Mesenchymal stem cell (in vitro differentiated cells and primary cell): ENCODE measurements at regions not wholly inside any gene's neighbourhood (a gene's known extent, or its start where the extent isn't known, plus 50 kb on each side); places are given as distances from the start of the nearest gene placed in this dataset.

Experiments
- DNase-seq: peaks from one replicate; pipeline ENCODE4 v3.0.0-alpha.2; 2013
- H2AFZ ChIP-seq: one replicate; pipeline ENCODE4 v1.6.1; 2013; ENCODE audit warnings: low read depth, mild to moderate bottlenecking, control low read depth, inconsistent platforms, low read length, moderate library complexity
- H2AK5ac ChIP-seq: 2 replicates; pipeline ENCODE4 v1.6.1; 2013; ENCODE audit warnings: low read length, moderate library complexity, mild to moderate bottlenecking, inconsistent platforms; ENCODE audit not compliant: severe bottlenecking
- H2BK120ac ChIP-seq: one replicate; pipeline ENCODE4 v1.6.1; 2013; ENCODE audit warnings: low read depth, mild to moderate bottlenecking, inconsistent platforms, low read length, moderate library complexity
- H2BK12ac ChIP-seq, 2 experiments: one replicate each; pipeline ENCODE4 v1.6.1; 2013; ENCODE audit warnings: inconsistent platforms in 2 of 2, low read length in 2 of 2, mild to moderate bottlenecking in 2 of 2, moderate library complexity in 2 of 2, control low read depth in 1 of 2
- H2BK15ac ChIP-seq: one replicate; pipeline ENCODE4 v1.6.1; 2013; ENCODE audit warnings: mild to moderate bottlenecking, low read depth, inconsistent platforms; ENCODE audit not compliant: poor library complexity, severe bottlenecking
- H2BK5ac ChIP-seq: 2 replicates; pipeline ENCODE4 v1.6.1; 2013; ENCODE audit warnings: low read depth, mild to moderate bottlenecking, low read length, control low read depth, inconsistent platforms; ENCODE audit not compliant: poor library complexity, severe bottlenecking
- H3K14ac ChIP-seq, 2 experiments: one replicate each; pipeline ENCODE4 v1.6.1; 2013; ENCODE audit warnings: inconsistent platforms in 2 of 2, low read length in 2 of 2, control low read depth in 1 of 2, mild to moderate bottlenecking in 1 of 2, moderate library complexity in 1 of 2
- H3K18ac ChIP-seq, 2 experiments: one replicate each; pipeline ENCODE4 v1.6.1; 2013; ENCODE audit warnings: inconsistent platforms in 2 of 2, low read length in 2 of 2, control low read depth in 1 of 2, low read depth in 1 of 2, mild to moderate bottlenecking in 1 of 2
- H3K23ac ChIP-seq, 2 experiments: one replicate each; pipeline ENCODE4 v1.6.1; 2013; ENCODE audit warnings: inconsistent platforms in 2 of 2, low read length in 2 of 2, mild to moderate bottlenecking in 2 of 2, moderate library complexity in 2 of 2, control low read depth in 1 of 2
- H3K27ac ChIP-seq: 2 replicates; pipeline ENCODE4 v1.5.1; 2013; ENCODE audit warnings: mild to moderate bottlenecking, moderate library complexity, low read length, control low read depth, inconsistent platforms; ENCODE audit not compliant: poor library complexity, severe bottlenecking
- H3K27me3 ChIP-seq, 2 experiments: 2 replicates each; pipeline versions ENCODE4 v1.6.1 to v1.7.0; 2013; ENCODE audit warnings: low read length in 2 of 2, mild to moderate bottlenecking in 2 of 2, moderate library complexity in 2 of 2, control low read depth in 1 of 2, inconsistent platforms in 1 of 2; ENCODE audit not compliant: control insufficient read depth in 1 of 2, insufficient read depth in 1 of 2
- H3K36me3 ChIP-seq, 2 experiments: 2 replicates each; pipeline versions ENCODE4 v1.6.1 to v1.7.0; 2013; ENCODE audit warnings: low read length in 2 of 2, control low read depth in 1 of 2, inconsistent platforms in 1 of 2, low read depth in 1 of 2, mild to moderate bottlenecking in 1 of 2; ENCODE audit not compliant: insufficient read depth in 2 of 2, control insufficient read depth in 1 of 2
- H3K4ac ChIP-seq, 2 experiments: one replicate each; pipeline ENCODE4 v1.6.1; 2013; ENCODE audit warnings: inconsistent platforms in 2 of 2, low read length in 2 of 2, mild to moderate bottlenecking in 2 of 2, moderate library complexity in 2 of 2, control low read depth in 1 of 2, low read depth in 1 of 2
- H3K4me1 ChIP-seq: 2 replicates; pipeline ENCODE4 v1.6.1; 2013; ENCODE audit warnings: low read depth, low read length, control low read depth; ENCODE audit not compliant: control insufficient read depth, insufficient read depth
- H3K4me2 ChIP-seq: 2 replicates; pipeline ENCODE4 v1.6.1; 2013; ENCODE audit warnings: low read length, mild to moderate bottlenecking, inconsistent platforms; ENCODE audit not compliant: poor library complexity, severe bottlenecking
- H3K4me3 ChIP-seq, 2 experiments: 2 replicates each; pipeline versions ENCODE4 v1.5.1 to v1.7.0; 2013; ENCODE audit warnings: low read length in 2 of 2, mild to moderate bottlenecking in 2 of 2, control low read depth in 1 of 2, low read depth in 1 of 2; ENCODE audit not compliant: insufficient read depth in 1 of 2
- H3K79me1 ChIP-seq: replicated peaks from 2 replicates; pipeline ENCODE4 v1.6.1; 2013; ENCODE audit warnings: mild to moderate bottlenecking, control low read depth, low read length, inconsistent platforms; ENCODE audit not compliant: poor library complexity, severe bottlenecking
- H3K9ac ChIP-seq: 2 replicates; pipeline ENCODE4 v1.7.0; 2013; ENCODE audit warnings: mild to moderate bottlenecking, low read length, moderate library complexity
- H3K9me3 ChIP-seq: 2 replicates; pipeline ENCODE4 v1.7.0; 2013; ENCODE audit warnings: mild to moderate bottlenecking, low read length; ENCODE audit not compliant: control insufficient read depth
- H4K8ac ChIP-seq: one replicate; pipeline ENCODE4 v1.6.1; 2013; ENCODE audit warnings: inconsistent platforms, mild to moderate bottlenecking, low read length, moderate library complexity
- H4K91ac ChIP-seq: one replicate; pipeline ENCODE4 v1.6.1; 2013; ENCODE audit warnings: mild to moderate bottlenecking, low read length, inconsistent platforms
- WGBS: methylation state at CpG from one replicate; pipeline ENCODE4 v1.1.7; 2013; ENCODE audit warnings: mixed read lengths; 5-methylcytosine and 5-hydroxymethylcytosine counted together

GRCh38 chr17:72594248-72594647 is 473.4 kb downstream of the SOX9 start:
- no peak overlapping the region for H3K14ac ChIP-seq
- H3K23ac ChIP-seq: no peak overlapping the region
- no peak overlapping the region for H3K18ac ChIP-seq
- no peak overlapping the region for H2AK5ac ChIP-seq
- no peak overlapping the region for H3K27ac ChIP-seq
- no peak overlapping the region for H3K4ac ChIP-seq
- H3K4me1 ChIP-seq: peaks cover 3% of the 10 kb centered on the region
- DNase-seq: no peak
- H2BK15ac ChIP-seq: no peak overlapping the region
- H3K4me3 ChIP-seq: no peak overlapping the region
- H3K9ac ChIP-seq: no peak overlapping the region
- no peaks in the 10 kb centered on the region for H3K9me3 ChIP-seq
- peaks cover 0 to 22% of the 10 kb centered on the region in 2 experiments for H3K27me3 ChIP-seq
- H2AFZ ChIP-seq: no peak overlapping the region
- no peak overlapping the region for H3K4me2 ChIP-seq
- H4K8ac ChIP-seq: no peak overlapping the region
- H3K36me3 ChIP-seq: no peaks in the 10 kb centered on the region
- 64% methylated on average over 8 of the region's 9 CpGs for WGBS
- no peak overlapping the region for H2BK12ac ChIP-seq
- H2BK5ac ChIP-seq: no peak overlapping the region
- H4K91ac ChIP-seq: no peak overlapping the region
- no peak overlapping the region for H2BK120ac ChIP-seq
- H3K79me1 ChIP-seq: no peaks in the 10 kb centered on the region
